ENCODE measurements at regions not wholly inside any gene's neighbourhood (a gene's known extent, or its start where the extent isn't known, plus 50 kb on each side); places are given as distances from the start of the nearest gene placed in this dataset.

DNA sequence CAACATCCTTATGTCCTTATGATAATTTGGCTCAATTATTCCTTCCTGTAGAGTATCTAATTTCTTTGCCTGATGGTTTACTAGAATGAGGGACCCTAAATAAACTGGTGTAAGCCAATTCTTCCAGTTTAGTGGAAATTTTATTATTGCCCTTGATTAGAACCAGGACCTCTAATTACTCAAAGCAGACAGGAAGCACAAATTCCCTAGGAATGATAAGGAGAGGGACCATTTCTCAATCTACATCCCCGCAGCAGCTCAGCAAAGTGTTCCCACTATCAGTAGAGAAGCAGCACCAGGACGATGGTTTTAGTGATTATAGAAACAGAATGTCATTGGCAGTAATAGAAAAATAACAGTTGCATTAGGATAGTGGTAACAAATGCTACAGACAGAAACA is 97.1 kb downstream of the PLPPR4 start:
- Histone ChIP-seq H2BK15ac (ENCODE audit: low read length) (no peak overlapping the region), H3K4me3 (ENCODE audit: extremely low read depth in 1 of 4, insufficient read depth in 2 of 4, low read depth in 3 of 4, low read length in 4 of 4) (no peak overlapping the region), H2AK5ac (ENCODE audit: low read depth, low read length) (no peak overlapping the region), H2BK120ac (replicated peaks; ENCODE audit: low read depth, low read length) (no peak overlapping the region), H2BK5ac (ENCODE audit: low read depth, low read length) (no peak overlapping the region), H4K5ac (ENCODE audit: insufficient read length, low read depth, low read length) (no peak overlapping the region), H2AFZ (ENCODE audit: low read length) (no peak overlapping the region), H3K36me3 (ENCODE audit: control insufficient read depth in 2 of 4, insufficient read depth in 4 of 4, low read length in 3 of 4) (no peaks in the 10 kb centered on the region), H3K27ac (ENCODE audit: low read depth, low read length) (no peak overlapping the region), H2BK12ac (ENCODE audit: low read depth, low read length) (no peak overlapping the region), H3K4me1 (replicated peaks in 1 of 4; ENCODE audit: control insufficient read depth in 3 of 4, insufficient read depth in 4 of 4, low read length in 3 of 4) (no peaks in the 10 kb centered on the region), H3K79me1 (ENCODE audit: low read depth, low read length) (no peaks in the 10 kb centered on the region), H3K9ac (replicated peaks in 1 of 4; ENCODE audit: extremely low read depth in 1 of 4, low read depth in 3 of 4, low read length in 3 of 4) (no peak overlapping the region), H3K56ac (replicated peaks; ENCODE audit: insufficient read length, low read depth, low read length) (no peak overlapping the region), H3K14ac (ENCODE audit: insufficient read length) (no peak overlapping the region), H3K27me3 (replicated peaks in 1 of 4; ENCODE audit: control insufficient read depth in 3 of 4, extremely low read depth in 1 of 4, insufficient read depth in 3 of 4, low read length in 3 of 4) (no peaks in the 10 kb centered on the region), H3K4ac (replicated peaks; ENCODE audit: insufficient read length, low read depth, low read length) (no peak overlapping the region), H3K4me2 (ENCODE audit: insufficient read depth in 1 of 2, low read depth in 2 of 2, low read length in 2 of 2) (no peak overlapping the region), H4K8ac (ENCODE audit: extremely low read depth, insufficient read depth, low read length) (no peak overlapping the region), H4K91ac (replicated peaks; ENCODE audit: insufficient read length, low read length) (no peak overlapping the region), H4K20me1 (replicated peaks in 1 of 2; ENCODE audit: control insufficient read depth in 1 of 2, insufficient read depth in 2 of 2, low read length in 2 of 2) (no peaks in the 10 kb centered on the region), H2BK20ac (ENCODE audit: low read length) (no peak overlapping the region), H3K18ac (ENCODE audit: extremely low read depth, low read length) (no peak overlapping the region), H3K23me2 (ENCODE audit: low read depth, low read length) (no peaks in the 10 kb centered on the region; the same call in 1 of the 2 replicates), H3K9me3 (ENCODE audit: insufficient read depth in 2 of 2, low read depth in 1 of 2, low read length in 1 of 2) (no peaks in the 10 kb centered on the region), H3K23ac (ENCODE audit: insufficient read length) (no peak overlapping the region), H3K79me2 (ENCODE audit: control insufficient read depth in 1 of 2, insufficient read depth in 2 of 2, low read length in 2 of 2) (no peaks in the 10 kb centered on the region)
- DNase-seq (ENCODE audit: low read depth in 1 of 2, low spot score in 2 of 2) (no peak), FAIRE-seq (no peak)
- ChIA-PET CTCF (ENCODE audit: partially characterized antibody) (interaction anchor here (0.6 kb wide), 1 partner anchor 21 kb away, joined by 4 read pairs; no protein-coding TSS in a partner anchor), POLR2A (ENCODE audit: partially characterized antibody) (no interaction called here)
- 84% methylated on average over 2 of the region's 2 CpGs; no CpG with 5 or more reads in 1 of the 2 experiments for WGBS, 2 experiments (ENCODE audit: extremely low coverage in 1 of 2, insufficient coverage in 1 of 2, insufficient read length in 1 of 2, insufficient replicate concordance in 2 of 2, low coverage in 1 of 2, low lambda C conversion rate in 2 of 2, missing lambda C conversion rate in 1 of 2)
- TF ChIP-seq EP300 (IDR thresholded peaks at IDR 0.05; ENCODE audit: borderline replicate concordance in 1 of 2, low read depth in 2 of 2, low read length in 2 of 2) (no peak), SRF (IDR thresholded peaks at IDR 0.05; ENCODE audit: low read depth, low read length) (no peak), CEBPB (IDR thresholded peaks at IDR 0.05; ENCODE audit: low read depth, low read length) (no peak), RBBP5 (IDR thresholded peaks at IDR 0.05; ENCODE audit: borderline replicate concordance, low read depth, low read length) (no peak), EZH2 (IDR thresholded peaks at IDR 0.05; ENCODE audit: low read depth, low read length, severe bottlenecking) (no peak), RAD21 (IDR thresholded peaks at IDR 0.05 in 1 of 2, conservative IDR thresholded peaks at IDR 0.05 in 1 of 2; ENCODE audit: low read depth in 2 of 2, low read length in 2 of 2) (no peak), PHF8 (conservative IDR thresholded peaks at IDR 0.05; ENCODE audit: low read depth, low read length) (no peak)
- TF ChIP-seq, protein P1, sequence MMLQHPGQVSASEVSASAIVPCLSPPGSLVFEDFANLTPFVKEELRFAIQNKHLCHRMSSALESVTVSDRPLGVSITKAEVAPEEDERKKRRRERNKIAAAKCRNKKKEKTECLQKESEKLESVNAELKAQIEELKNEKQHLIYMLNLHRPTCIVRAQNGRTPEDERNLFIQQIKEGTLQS (IDR thresholded peaks at IDR 0.05; ENCODE audit: insufficient read depth, low read depth, low read length) = no peak
